ENCODE measurements at regions not wholly inside any gene's neighbourhood (a gene's known extent, or its start where the extent isn't known, plus 50 kb on each side); places are given as distances from the start of the nearest gene placed in this dataset.

DNA sequence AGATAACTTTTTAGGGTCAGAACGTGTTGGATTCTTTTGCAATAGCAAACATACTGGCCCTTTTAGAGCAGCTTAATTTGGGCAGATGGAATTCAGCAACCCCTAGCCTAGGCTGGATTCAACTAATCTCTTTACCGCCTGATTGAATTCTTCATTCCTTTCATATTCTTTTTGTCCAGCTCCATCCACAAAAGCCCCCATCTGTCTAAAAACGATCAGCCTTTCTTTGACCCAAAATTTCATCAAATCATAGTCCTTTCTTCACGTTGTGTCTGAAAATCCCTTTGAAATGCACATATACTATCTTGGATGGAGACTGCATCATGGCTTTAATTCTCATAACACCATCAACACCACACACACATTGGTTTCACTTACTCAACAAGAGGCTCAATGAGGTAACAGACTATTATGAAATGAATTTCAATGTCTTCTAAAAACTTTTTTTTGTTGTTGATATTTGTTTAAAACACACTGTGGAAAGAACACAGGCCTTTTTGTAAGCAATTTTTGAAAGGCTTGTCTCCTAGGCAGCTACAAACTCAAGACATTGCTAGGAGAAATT lies 128.0 kb upstream of the EEA1 start:
- TF ChIP-seq, protein P1, sequence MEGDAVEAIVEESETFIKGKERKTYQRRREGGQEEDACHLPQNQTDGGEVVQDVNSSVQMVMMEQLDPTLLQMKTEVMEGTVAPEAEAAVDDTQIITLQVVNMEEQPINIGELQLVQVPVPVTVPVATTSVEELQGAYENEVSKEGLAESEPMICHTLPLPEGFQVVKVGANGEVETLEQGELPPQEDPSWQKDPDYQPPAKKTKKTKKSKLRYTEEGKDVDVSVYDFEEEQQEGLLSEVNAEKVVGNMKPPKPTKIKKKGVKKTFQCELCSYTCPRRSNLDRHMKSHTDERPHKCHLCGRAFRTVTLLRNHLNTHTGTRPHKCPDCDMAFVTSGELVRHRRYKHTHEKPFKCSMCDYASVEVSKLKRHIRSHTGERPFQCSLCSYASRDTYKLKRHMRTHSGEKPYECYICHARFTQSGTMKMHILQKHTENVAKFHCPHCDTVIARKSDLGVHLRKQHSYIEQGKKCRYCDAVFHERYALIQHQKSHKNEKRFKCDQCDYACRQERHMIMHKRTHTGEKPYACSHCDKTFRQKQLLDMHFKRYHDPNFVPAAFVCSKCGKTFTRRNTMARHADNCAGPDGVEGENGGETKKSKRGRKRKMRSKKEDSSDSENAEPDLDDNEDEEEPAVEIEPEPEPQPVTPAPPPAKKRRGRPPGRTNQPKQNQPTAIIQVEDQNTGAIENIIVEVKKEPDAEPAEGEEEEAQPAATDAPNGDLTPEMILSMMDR (conservative IDR thresholded peaks at IDR 0.05; ENCODE audit: low read length) = no peak
- TF ChIP-seq EZH2phosphoT487 (IDR thresholded peaks at IDR 0.05; ENCODE audit: borderline replicate concordance) = no peak
